A549 (cell line): ENCODE measurements at regions not wholly inside any gene's neighbourhood (a gene's known extent, or its start where the extent isn't known, plus 50 kb on each side); places are given as distances from the start of the nearest gene placed in this dataset.

Experiments
- ATAC-seq, 2 experiments: fragments of 200-7000 bp in 1 of 2; fragments of >200 bp in 1 of 2; cut with Nextera tagmentation in 1 of 2; cut with Tn5 transposase in 1 of 2; 3 replicates each; pipeline versions ENCODE4 v1.8.0 to v1.9.1; 2018 to 2020; ENCODE audit warnings: mild to moderate bottlenecking in 1 of 2, moderate library complexity in 1 of 2
- CTCF ChIA-PET: fragments of 300-600 bp; sonication (Branson Sonifier 250); formaldehyde crosslinking; extraction: SDS; loops from one replicate; lab custom pipeline; 2021; ENCODE audit warnings: antibody characterized with exemption, inconsistent platforms; lab: Yijun Ruan, JAX
- POLR2A ChIA-PET: fragments of 350-600 bp; formaldehyde crosslinking; extraction: SDS; loops from one replicate; lab custom pipeline; 2021; ENCODE audit warnings: antibody characterized with exemption, inconsistent platforms; lab: Yijun Ruan, JAX
- DNase-seq, 2 experiments: peaks; one replicate each; pipeline versions ENCODE4 v3.0.0 to v3.0.0-alpha.2; 2011 to 2016; ENCODE audit warnings: low read depth in 1 of 2, low spot score in 1 of 2
- FAIRE-seq: peaks from 2 replicates; lab custom pipeline; 2011; peaks lifted over from hg19 to GRCh38; lab: Jason Lieb, UNC
- H3K27ac ChIP-seq, 2 experiments: fragments of >200 bp; sonication (Bioruptor Twin); formaldehyde crosslinking; 3 replicates each; pipeline ENCODE4 v1.5.1; 2016 to 2017
- H3K4me1 ChIP-seq: fragments of >200 bp; sonication (Bioruptor Twin); formaldehyde crosslinking; 3 replicates; pipeline ENCODE4 v1.6.1; 2016
- H3K4me2 ChIP-seq: fragments of >200 bp; sonication (Bioruptor Twin); formaldehyde crosslinking; 3 replicates; pipeline ENCODE4 v1.6.1; 2016
- H3K4me3 ChIP-seq: fragments of >200 bp; sonication (Bioruptor Twin); formaldehyde crosslinking; 3 replicates; pipeline ENCODE4 v1.5.1; 2016
- H3K9me3 ChIP-seq: fragments of >200 bp; sonication (Bioruptor Twin); formaldehyde crosslinking; 3 replicates; pipeline ENCODE4 v1.6.1; 2016
- CBX8 ChIP-seq: fragments of 200-600 bp; sonication (generic); IDR thresholded peaks from 2 replicates; pipeline ENCODE4 v1.6.1; 2016
- CHD4 ChIP-seq: fragments of 200-600 bp; sonication (generic); IDR thresholded peaks from 2 replicates; pipeline ENCODE4 v1.6.1; 2016; ENCODE audit warnings: antibody characterized with exemption, mild to moderate bottlenecking, borderline replicate concordance
- CTCF ChIP-seq: fragments of >200 bp; sonication (Bioruptor Twin); formaldehyde crosslinking; IDR thresholded peaks from 3 replicates; pipeline ENCODE4 v1.5.1; 2016
- E2F6 ChIP-seq: IDR thresholded peaks from 2 replicates; pipeline ENCODE4 v1.6.1; 2012; ENCODE audit warnings: low read depth, borderline replicate concordance
- EHF ChIP-seq: fragments of 250-450 bp; sonication (Bioruptor Pico); IDR thresholded peaks from 2 replicates; pipeline ENCODE4 v1.5.0; 2020; ENCODE audit warnings: mild to moderate bottlenecking
- ELK1 ChIP-seq: fragments of 150-350 bp; IDR thresholded peaks from 2 replicates; pipeline ENCODE4 v1.6.1; 2014; ENCODE audit warnings: low read depth, mild to moderate bottlenecking, low read length
- ESRRA ChIP-seq: fragments of 150-350 bp; IDR thresholded peaks from 2 replicates; pipeline ENCODE4 v1.6.1; 2014; ENCODE audit warnings: mild to moderate bottlenecking, low read length, borderline replicate concordance
- GATA3 ChIP-seq: IDR thresholded peaks from 2 replicates; pipeline ENCODE4 v1.6.1; 2012; ENCODE audit warnings: borderline replicate concordance
- HDAC2 ChIP-seq: fragments of 200-600 bp; sonication (generic); IDR thresholded peaks from 2 replicates; pipeline ENCODE4 v1.6.1; 2016
- HEYL ChIP-seq: fragments of 250-450 bp; sonication (Bioruptor Pico); IDR thresholded peaks from 2 replicates; pipeline ENCODE4 v1.8.0; 2021; ENCODE audit warnings: mild to moderate bottlenecking, moderate library complexity
- HOXA7 ChIP-seq: fragments of 250-450 bp; sonication (Bioruptor Pico); IDR thresholded peaks from 2 replicates; pipeline ENCODE4 v1.5.0; 2020; ENCODE audit warnings: mild to moderate bottlenecking, moderate library complexity
- HOXB5 ChIP-seq: fragments of 250-450 bp; sonication (Bioruptor Pico); IDR thresholded peaks from 2 replicates; pipeline ENCODE4 v1.5.0; 2020; ENCODE audit warnings: mild to moderate bottlenecking, moderate library complexity
- MAFK ChIP-seq: fragments of 450-650 bp; IDR thresholded peaks from 2 replicates; pipeline ENCODE4 v1.6.1; 2014; ENCODE audit not compliant: partially characterized antibody
- MAX ChIP-seq: IDR thresholded peaks from 2 replicates; pipeline ENCODE4 v1.6.1; 2012
- NR3C1 ChIP-seq: fragments of >200 bp; sonication (Bioruptor Twin); formaldehyde crosslinking; IDR thresholded peaks from 3 replicates; pipeline ENCODE4 v1.6.1; 2017
- REST ChIP-seq: fragments of 200-600 bp; sonication (generic); IDR thresholded peaks from 2 replicates; pipeline ENCODE4 v1.6.1; 2016; ENCODE audit warnings: antibody characterized with exemption, mild to moderate bottlenecking, moderate library complexity
- RFX5 ChIP-seq: fragments of 450-650 bp; IDR thresholded peaks from 2 replicates; pipeline ENCODE4 v1.7.1; 2014; ENCODE audit warnings: antibody characterized with exemption, mild to moderate bottlenecking, moderate library complexity
- SMC3 ChIP-seq: fragments of >200 bp; sonication (Bioruptor Twin); formaldehyde crosslinking; IDR thresholded peaks from 3 replicates; pipeline ENCODE4 v1.6.1; 2018; ENCODE audit warnings: inconsistent platforms
- TFCP2L1 ChIP-seq: fragments of 250-450 bp; sonication (Bioruptor Pico); IDR thresholded peaks from 2 replicates; pipeline ENCODE4 v1.5.0; 2021; ENCODE audit warnings: mild to moderate bottlenecking
- USF2 ChIP-seq: fragments of 450-650 bp; IDR thresholded peaks from 2 replicates; pipeline ENCODE4 v1.6.1; 2014; ENCODE audit warnings: antibody characterized with exemption
- ZC3H11A ChIP-seq: fragments of 450-650 bp; IDR thresholded peaks from 2 replicates; pipeline ENCODE4 v1.6.1; 2014; ENCODE audit warnings: antibody characterized with exemption, mild to moderate bottlenecking
- ZNF302 ChIP-seq: fragments of 250-450 bp; sonication (Bioruptor Pico); IDR thresholded peaks from 2 replicates; pipeline ENCODE4 v1.9.0; 2021; ENCODE audit warnings: inconsistent platforms, mild to moderate bottlenecking, moderate library complexity
- WGBS: methylation state at CpG from one replicate; pipeline ENCODE4 v1.1.6; 2017; ENCODE audit errors: missing lambda C conversion rate; 5-methylcytosine and 5-hydroxymethylcytosine counted together

DNA sequence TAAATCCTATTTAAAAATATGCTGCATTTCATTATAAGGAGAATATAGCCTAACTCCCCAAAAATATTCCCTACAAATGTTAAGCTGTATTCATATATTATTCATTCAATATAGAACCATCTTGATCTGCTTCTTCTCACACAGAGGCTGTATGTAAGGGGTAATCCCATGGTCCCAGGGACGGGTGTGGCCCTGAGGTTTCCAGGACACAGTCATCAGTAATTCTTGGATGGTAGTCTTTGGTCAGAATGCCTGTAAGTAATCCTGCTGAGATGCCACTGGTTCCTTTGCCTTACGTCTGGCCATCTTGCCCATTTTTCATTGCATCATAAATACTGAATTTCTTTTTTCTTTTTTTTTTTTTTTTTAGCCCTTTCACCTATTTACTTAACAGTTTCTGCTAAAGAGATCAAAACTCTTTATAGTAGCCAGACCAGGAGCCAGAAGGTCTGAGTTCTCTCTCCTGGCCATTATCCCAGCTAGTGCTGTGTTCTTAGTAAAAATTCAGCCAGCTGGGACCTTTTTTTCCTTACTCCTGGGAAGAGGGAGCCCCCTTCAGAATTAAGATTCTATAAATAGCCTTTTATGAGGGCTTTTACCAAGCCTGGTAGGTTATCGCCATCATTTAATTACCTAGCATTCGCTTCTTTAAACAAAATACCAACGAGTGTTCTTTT is 134.9 kb downstream of the SOX11 start:
- Histone ChIP-seq H3K9me3 (peaks cover 4% of the 10 kb centered on the region; the same call in 1 of the 3 replicates), H3K4me3 (no peak overlapping the region), H3K4me2 (no peak overlapping the region), H3K27ac (no peak overlapping the region), H3K4me1 (no peaks in the 10 kb centered on the region)
- 21% methylated on average over 5 of the region's 5 CpGs for WGBS
- POLR2A ChIA-PET = no interaction called here
- CTCF ChIA-PET = no interaction called here
- ATAC-seq (no peak), DNase-seq (no peak), FAIRE-seq (no peak)
- TF ChIP-seq HOXB5 (CRISPR knock-in tag) = no peak
- no peak for TF ChIP-seq ZNF302 (CRISPR knock-in tag)
- TF ChIP-seq ZC3H11A = no peak
- TF ChIP-seq TFCP2L1 = no peak
- TF ChIP-seq CHD4 = no peak
- TF ChIP-seq, all 56 proteins: peak for 0

- WGBS = 2% methylated on average over 4 of the region's 4 CpGs
These were observed 142.3 kb downstream of the SOX11 start for GRCh38 chr2:5834501-5834900.

More at GRCh38 chr2:5834501-5834900, 142.3 kb downstream of the SOX11 start:
- H3K9me3 ChIP-seq = peaks cover 4% of the 10 kb centered on the region; the same call in 1 of the 3 replicates
- H3K27ac ChIP-seq = no peak overlapping the region
- ChIA-PET CTCF (interaction anchor here (0.6 kb wide), 1 partner anchor 1010 kb away, joined by 4 read pairs; no protein-coding TSS in a partner anchor), POLR2A (no interaction called here)
- DNase-seq = no peak
- H3K4me3 ChIP-seq = no peak overlapping the region
- H3K4me1 ChIP-seq = no peaks in the 10 kb centered on the region
- TF ChIP-seq HOXA7 (CRISPR knock-in tag) (no peak), ZC3H11A (no peak), SMC3 (no peak), ELK1 (no peak), CTCF (no peak), E2F6 (no peak), CBX8 (no peak), MAX (no peak), NR3C1 (no peak), CHD4 (no peak), HDAC2 (no peak), REST (no peak), EHF (CRISPR knock-in tag) (no peak), HEYL (CRISPR knock-in tag) (no peak), GATA3 (no peak), ZNF302 (CRISPR knock-in tag) (no peak), RFX5 (no peak), USF2 (no peak), ESRRA (no peak), MAFK (no peak)
- ATAC-seq = no peak
- no peak for FAIRE-seq
- no peak overlapping the region for H3K4me2 ChIP-seq
